Pancreas (tissue), 10 donors: ENCODE measurements at regions not wholly inside any gene's neighbourhood (a gene's known extent, or its start where the extent isn't known, plus 50 kb on each side); places are given as distances from the start of the nearest gene placed in this dataset.

ENCODE experiments used
- ATAC-seq, 4 donors: fragments of 200-7000 bp; cut with Tn5 transposase; one replicate each; pipeline versions ENCODE4 v1.8.0 to v1.9.1; 2020; ENCODE audit warnings: mild to moderate bottlenecking in 4 of 4, moderate library complexity in 4 of 4
- DNase-seq, 6 donors: peaks; one replicate each; pipeline ENCODE4 v3.0.0-alpha.2; 2020
- FAIRE-seq: peaks from 2 replicates; lab custom pipeline; 2012; peaks lifted over from hg19 to GRCh38; lab: Jason Lieb, UNC
- H3K27ac ChIP-seq, 4 donors: fragments of 200-600 bp; sonication (generic); 1 replicate in 3 of 4; 2 replicates in 1 of 4; pipeline versions ENCODE4 v1.5.0 to v1.8.0; 2020
- H3K27me3 ChIP-seq, 4 donors: fragments of 200-600 bp; one replicate each; pipeline ENCODE4 v1.8.0; 2021
- H3K36me3 ChIP-seq, 3 donors: fragments of 200-600 bp; sonication (generic) in 1 of 3; one replicate each; pipeline versions ENCODE4 v1.5.0 to v1.8.0; 2020 to 2021
- H3K4me1 ChIP-seq, 3 donors: fragments of 200-600 bp; one replicate each; pipeline ENCODE4 v1.8.0; 2021
- H3K4me3 ChIP-seq, 4 donors: fragments of 200-600 bp; sonication (generic) in 2 of 4; one replicate each; pipeline versions ENCODE4 v1.5.0 to v1.8.0; 2020 to 2021
- H3K9me3 ChIP-seq, 4 donors: fragments of 200-600 bp; one replicate each; pipeline ENCODE4 v1.8.0; 2021
- CTCF ChIP-seq, 4 donors: fragments of 200-600 bp; sonication (generic) in 3 of 4; IDR thresholded peaks; one replicate each; pipeline versions ENCODE4 v1.5.0 to v1.8.0; 2021; ENCODE audit warnings: antibody characterized with exemption in 4 of 4
- WGBS, 2 donors: extraction: QIAGEN DNeasy Blood & Tissue Kit; methylation state at CpG; one replicate each; pipeline ENCODE4 v1.1.7; 2013; 5-methylcytosine and 5-hydroxymethylcytosine counted together
- intact Hi-C, 3 donors: fragments of 100-400 bp; cut with DNase I; formaldehyde crosslinking; loops; one replicate each; pipeline versions ENCODE4 v1.11.1 to v1.14.2; 2022
- donor health status: healthy with polysubstance abuse.
- donor health status: DM: no; HTN: no; CAD: no; lungs with moderate emphysema.
- donor health status: DM: no; HTN: no; CAD: no.
- donor health status: control.
- donor health status: control.
- donor health status: Bipolar disorder and iron deficiency.
- donor health status: DM: yes; HTN: yes; CAD: no.
- donor health status: DM: no; HTN: no; CAD: no.
- donor health status: DM: no; HTN: no; CAD: no.
- donor health status: DM: yes; HTN: yes; CAD: no.

DNA sequence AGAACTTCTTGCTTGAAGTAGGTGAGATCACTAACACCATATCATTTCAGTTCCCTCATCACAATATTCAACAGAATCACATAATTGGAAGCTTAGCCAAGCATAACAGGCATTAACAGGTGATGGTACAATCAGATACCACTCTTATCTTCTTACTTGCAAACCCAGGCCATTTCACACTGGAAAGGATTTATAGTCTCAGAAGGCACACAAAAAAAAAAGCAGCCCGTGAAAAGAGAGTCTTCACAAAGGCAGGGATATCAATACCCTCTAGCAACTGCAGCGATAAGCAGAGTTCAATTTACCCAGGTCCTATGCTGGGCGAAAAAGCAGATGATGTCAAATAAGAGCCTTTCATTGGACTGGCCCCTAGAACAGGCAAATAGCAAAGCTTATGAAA, 1082.4 kb downstream of the XPNPEP1 start:
- H3K4me1 ChIP-seq = no peaks in the 10 kb centered on the region
- no peak overlapping the region for H3K27ac ChIP-seq
- ATAC-seq (no peak), FAIRE-seq (no peak), DNase-seq (no peak)
- no peaks in the 10 kb centered on the region for H3K9me3 ChIP-seq
- H3K27me3 ChIP-seq = no peaks in the 10 kb centered on the region
- intact Hi-C loops = no loop called here
- no peak for TF ChIP-seq CTCF (IDR thresholded peaks at IDR 0.05)
- no peak overlapping the region for H3K4me3 ChIP-seq
- WGBS, 2 donors = 56 to 64% methylated on average over 3 of the region's 3 CpGs
- no peaks in the 10 kb centered on the region for H3K36me3 ChIP-seq

- intact Hi-C loops = no loop called here
- H3K4me1 ChIP-seq = no peaks in the 10 kb centered on the region
- 65 to 70% methylated on average over 5 of the region's 5 CpGs for WGBS, 2 donors
- DNase-seq (no peak), FAIRE-seq (no peak), ATAC-seq (no peak)
- H3K4me3 ChIP-seq = no peak overlapping the region
- H3K36me3 ChIP-seq = no peaks in the 10 kb centered on the region
- no peak overlapping the region for H3K27ac ChIP-seq
- H3K27me3 ChIP-seq = no peaks in the 10 kb centered on the region
- H3K9me3 ChIP-seq = no peaks in the 10 kb centered on the region
- TF ChIP-seq CTCF (IDR thresholded peaks at IDR 0.05) = no peak
Measured at GRCh38 chr10:108836362-108836761, 1086.9 kb downstream of the XPNPEP1 start.

GRCh38 chr10:108822026-108822425, 1101.3 kb downstream of the XPNPEP1 start:
- no peaks in the 10 kb centered on the region for H3K9me3 ChIP-seq
- H3K4me1 ChIP-seq = no peaks in the 10 kb centered on the region
- FAIRE-seq (no peak), ATAC-seq (no peak), DNase-seq (no peak)
- H3K27me3 ChIP-seq = no peaks in the 10 kb centered on the region
- TF ChIP-seq CTCF (IDR thresholded peaks at IDR 0.05) = no peak
- H3K27ac ChIP-seq = no peak overlapping the region
- intact Hi-C loops = no loop called here
- H3K4me3 ChIP-seq = no peak overlapping the region
- H3K36me3 ChIP-seq = no peaks in the 10 kb centered on the region

- H3K36me3 ChIP-seq = no peaks in the 10 kb centered on the region
- no peak for ATAC-seq
- H3K27me3 ChIP-seq = no peaks in the 10 kb centered on the region
- no peak overlapping the region for H3K4me3 ChIP-seq
- no peaks in the 10 kb centered on the region for H3K9me3 ChIP-seq
- intact Hi-C loops = no loop called here
- no peak for FAIRE-seq
- H3K4me1 ChIP-seq = no peaks in the 10 kb centered on the region
- H3K27ac ChIP-seq = no peak overlapping the region
- no peak for TF ChIP-seq CTCF (IDR thresholded peaks at IDR 0.05)
- DNase-seq = no peak
- WGBS, 2 donors = 48 to 62% methylated on average over 1 of the region's 1 CpG
Measured at GRCh38 chr10:108819302-108819701, 1104.0 kb downstream of the XPNPEP1 start.

DNA sequence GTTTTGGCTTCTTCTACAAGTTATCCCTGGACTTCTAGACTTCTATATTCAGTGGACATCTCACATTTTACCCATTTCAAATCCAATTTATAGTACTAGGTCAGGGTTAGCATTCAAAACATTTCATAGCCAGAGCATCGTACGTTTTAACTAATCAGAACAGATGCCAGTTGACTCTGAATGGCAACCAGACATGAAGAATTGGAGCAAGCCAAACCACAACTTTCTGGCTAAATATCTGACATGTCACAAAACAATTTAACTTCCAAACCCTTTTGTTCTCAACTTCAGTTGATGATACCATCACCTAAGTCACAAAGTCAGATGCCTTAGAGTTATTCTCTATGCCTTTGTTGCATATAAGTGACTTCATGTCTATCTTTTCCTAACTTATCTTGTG, 1105.7 kb downstream of the XPNPEP1 start:
- ATAC-seq = no peak
- TF ChIP-seq CTCF (IDR thresholded peaks at IDR 0.05) = no peak

More for the DNA sequence above, 1105.7 kb downstream of the XPNPEP1 start:
- Histone ChIP-seq H3K4me3 (no peak overlapping the region), H3K27me3 (no peaks in the 10 kb centered on the region), H3K27ac (no peak overlapping the region), H3K4me1 (no peaks in the 10 kb centered on the region), H3K36me3 (no peaks in the 10 kb centered on the region), H3K9me3 (no peaks in the 10 kb centered on the region)
- no peak for FAIRE-seq
- intact Hi-C loops = no loop called here
- DNase-seq = no peak
- WGBS, 2 donors = 67 to 70% methylated on average over 2 of the region's 2 CpGs
